Activated naive CD8-positive, alpha-beta T cell treated with anti-CD3 and anti-CD28 coated beads, Interleukin-2, amount 50 U/mL, for 24 hours (primary cell): ENCODE measurements at regions not wholly inside any gene's neighbourhood (a gene's known extent, or its start where the extent isn't known, plus 50 kb on each side); places are given as distances from the start of the nearest gene placed in this dataset.

ENCODE experiments used
- ATAC-seq: fragments of 150-1000 bp; cut with Tn5 transposase; one replicate; pipeline ENCODE4 v1.10.0; 2021
- DNase-seq: peaks from one replicate; pipeline ENCODE4 v3.0.0; 2021
- H3K27ac Mint-ChIP-seq: one replicate; pipeline ENCODE4 v1.8.0; 2021; ENCODE audit warnings: mild to moderate bottlenecking, mixed read lengths
- H3K27me3 Mint-ChIP-seq: one replicate; pipeline ENCODE4 v1.8.0; 2021; ENCODE audit warnings: mixed read lengths
- H3K36me3 Mint-ChIP-seq: one replicate; pipeline ENCODE4 v1.8.0; 2021; ENCODE audit warnings: low read depth, mixed read lengths
- H3K4me1 Mint-ChIP-seq: one replicate; pipeline ENCODE4 v1.8.0; 2021; ENCODE audit warnings: mixed read lengths
- H3K4me3 Mint-ChIP-seq: one replicate; pipeline ENCODE4 v1.8.0; 2021; ENCODE audit warnings: mild to moderate bottlenecking, moderate library complexity, mixed read lengths
- H3K9me3 Mint-ChIP-seq: one replicate; pipeline ENCODE4 v1.8.0; 2021; ENCODE audit warnings: mixed read lengths

GRCh38 chr15:97545799-97546198, 414.7 kb upstream of the ARRDC4 start:
- no peaks in the 10 kb centered on the region for H3K27me3 Mint-ChIP-seq
- H3K4me3 Mint-ChIP-seq: no peak overlapping the region
- peaks cover 37% of the 10 kb centered on the region for H3K9me3 Mint-ChIP-seq
- H3K27ac Mint-ChIP-seq: no peak overlapping the region
- H3K36me3 Mint-ChIP-seq: no peaks in the 10 kb centered on the region
- no peaks in the 10 kb centered on the region for H3K4me1 Mint-ChIP-seq
- DNase-seq (no peak), ATAC-seq (no peak)

- Mint-ChIP-seq H3K36me3 (no peaks in the 10 kb centered on the region), H3K27me3 (no peaks in the 10 kb centered on the region), H3K27ac (no peak overlapping the region), H3K4me1 (no peaks in the 10 kb centered on the region), H3K4me3 (no peak overlapping the region), H3K9me3 (peaks cover 39% of the 10 kb centered on the region)
- ATAC-seq (no peak), DNase-seq (no peak)
These were observed 413.1 kb upstream of the ARRDC4 start for GRCh38 chr15:97547381-97547780.

DNA sequence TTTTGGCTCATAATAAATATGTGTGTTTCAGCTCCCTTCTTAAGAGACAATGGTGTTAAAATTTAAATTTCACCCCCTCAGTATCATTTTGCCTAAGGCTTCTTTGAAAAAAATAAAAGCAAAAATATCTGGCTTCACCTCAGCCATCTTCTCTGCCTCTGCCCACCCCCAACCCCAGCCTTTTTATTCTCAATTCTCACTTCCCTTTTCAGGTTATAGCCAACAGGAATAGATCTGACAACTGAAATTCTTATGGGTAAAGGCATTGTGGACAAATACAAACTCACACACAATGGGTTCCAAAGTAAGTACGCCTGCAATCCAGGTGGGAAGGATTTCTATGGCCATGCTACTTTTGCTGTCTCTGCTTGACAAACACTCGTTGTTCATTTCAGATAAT, 399.0 kb upstream of the ARRDC4 start:
- no peaks in the 10 kb centered on the region for H3K4me1 Mint-ChIP-seq
- H3K36me3 Mint-ChIP-seq: no peaks in the 10 kb centered on the region
- no peaks in the 10 kb centered on the region for H3K27me3 Mint-ChIP-seq

GRCh38 chr15:97563516-97563915, 397.0 kb upstream of the ARRDC4 start:
- Mint-ChIP-seq H3K4me1 (no peaks in the 10 kb centered on the region), H3K27me3 (no peaks in the 10 kb centered on the region), H3K9me3 (peaks cover 10% of the 10 kb centered on the region), H3K36me3 (no peaks in the 10 kb centered on the region), H3K27ac (no peak overlapping the region), H3K4me3 (no peak overlapping the region)
- ATAC-seq: no peak
- DNase-seq: no peak

More for the DNA sequence above, 399.0 kb upstream of the ARRDC4 start:
- Mint-ChIP-seq H3K9me3 (peaks cover 12% of the 10 kb centered on the region), H3K27ac (no peak overlapping the region), H3K4me3 (no peak overlapping the region)
- no peak for ATAC-seq
- no peak for DNase-seq

GRCh38 chr15:97566961-97567360, 393.5 kb upstream of the ARRDC4 start:
- peaks cover 3% of the 10 kb centered on the region for H3K9me3 Mint-ChIP-seq

GRCh38 chr15:97567411-97567810, 393.1 kb upstream of the ARRDC4 start:
- Mint-ChIP-seq H3K9me3 (peaks cover 3% of the 10 kb centered on the region), H3K4me1 (no peaks in the 10 kb centered on the region), H3K27me3 (no peaks in the 10 kb centered on the region), H3K4me3 (no peak overlapping the region), H3K27ac (no peak overlapping the region), H3K36me3 (no peaks in the 10 kb centered on the region)
- ATAC-seq (no peak), DNase-seq (no peak)

More at GRCh38 chr15:97566961-97567360, 393.5 kb upstream of the ARRDC4 start:
- no peak overlapping the region for H3K27ac Mint-ChIP-seq
- ATAC-seq: no peak
- no peaks in the 10 kb centered on the region for H3K27me3 Mint-ChIP-seq
- no peak for DNase-seq
- no peak overlapping the region for H3K4me3 Mint-ChIP-seq
- H3K36me3 Mint-ChIP-seq: no peaks in the 10 kb centered on the region
- H3K4me1 Mint-ChIP-seq: no peaks in the 10 kb centered on the region

DNA sequence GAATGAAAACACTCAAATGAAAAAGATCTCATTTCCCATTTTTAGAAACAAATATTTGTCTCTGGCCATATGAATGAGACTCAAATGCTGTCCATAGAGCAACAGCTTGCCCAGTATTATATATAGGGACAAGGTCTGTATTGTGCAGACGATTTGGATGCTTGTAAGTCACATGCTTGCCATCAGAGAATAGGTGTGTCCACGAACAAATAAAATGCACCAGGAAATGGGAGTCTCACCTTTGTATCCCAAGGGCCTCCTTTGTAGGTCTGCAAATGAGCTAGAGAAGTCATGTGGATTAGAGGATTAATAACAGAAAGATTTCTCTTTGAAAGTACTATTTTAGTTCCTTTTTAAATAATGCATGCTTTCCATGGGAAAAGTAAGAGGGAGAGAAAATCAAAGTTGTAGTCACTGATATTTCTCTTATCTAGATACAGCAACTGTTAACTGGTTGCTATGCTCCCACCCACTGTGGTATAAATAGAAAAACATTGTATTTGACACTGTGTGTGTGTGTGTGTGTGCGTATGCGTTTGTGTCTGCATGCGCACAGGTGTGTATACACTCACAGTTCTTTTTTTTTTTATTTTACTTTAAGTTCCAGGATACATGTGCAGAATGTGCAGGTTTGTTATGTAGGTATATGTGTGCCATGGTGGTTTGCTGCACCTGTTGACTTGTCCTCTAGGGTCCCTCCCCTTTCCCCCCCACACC, 383.4 kb upstream of the ARRDC4 start:
- H3K27ac Mint-ChIP-seq: no peak overlapping the region

GRCh38 chr15:97585408-97585807, 375.1 kb upstream of the ARRDC4 start:
- no peak for DNase-seq
- Mint-ChIP-seq H3K4me1 (no peaks in the 10 kb centered on the region), H3K4me3 (no peak overlapping the region), H3K27ac (no peak overlapping the region), H3K9me3 (peaks cover 24% of the 10 kb centered on the region), H3K27me3 (peaks cover 3% of the 10 kb centered on the region), H3K36me3 (no peaks in the 10 kb centered on the region)
- no peak for ATAC-seq

More for the DNA sequence above, 383.4 kb upstream of the ARRDC4 start:
- Mint-ChIP-seq H3K4me3 (no peak overlapping the region), H3K27me3 (no peaks in the 10 kb centered on the region), H3K36me3 (no peaks in the 10 kb centered on the region), H3K4me1 (no peaks in the 10 kb centered on the region), H3K9me3 (peaks cover 17% of the 10 kb centered on the region)
- DNase-seq (no peak), ATAC-seq (no peak)

GRCh38 chr15:97592778-97593177, 367.7 kb upstream of the ARRDC4 start:
- DNase-seq (no peak), ATAC-seq (no peak)
- no peaks in the 10 kb centered on the region for H3K27me3 Mint-ChIP-seq
- no peak overlapping the region for H3K27ac Mint-ChIP-seq
- H3K36me3 Mint-ChIP-seq: no peaks in the 10 kb centered on the region
- H3K4me3 Mint-ChIP-seq: no peak overlapping the region
- H3K9me3 Mint-ChIP-seq: peaks cover 2% of the 10 kb centered on the region
- H3K4me1 Mint-ChIP-seq: no peaks in the 10 kb centered on the region

DNA sequence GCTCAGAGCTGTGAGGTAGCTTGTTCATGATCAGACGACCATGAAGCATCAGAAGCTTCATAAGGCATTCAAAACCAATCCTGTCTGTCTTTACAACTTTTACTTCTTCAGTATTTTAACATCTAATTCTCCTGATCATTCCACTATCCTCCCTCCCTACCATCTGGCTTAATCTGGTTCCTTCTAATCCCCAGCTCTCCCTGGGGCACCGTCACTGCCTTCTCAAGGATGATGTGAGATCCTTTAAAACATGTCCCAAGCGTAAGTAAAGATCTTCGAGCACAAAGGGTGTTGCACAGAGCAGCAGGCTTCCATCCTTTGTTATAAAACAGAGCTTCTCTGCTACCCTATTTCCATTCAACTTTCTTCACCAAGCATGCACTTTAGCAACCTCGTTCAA, 362.7 kb upstream of the ARRDC4 start:
- DNase-seq (no peak), ATAC-seq (no peak)
- H3K9me3 Mint-ChIP-seq: peaks cover 17% of the 10 kb centered on the region
- H3K36me3 Mint-ChIP-seq: no peaks in the 10 kb centered on the region
- no peak overlapping the region for H3K4me3 Mint-ChIP-seq
- no peak overlapping the region for H3K27ac Mint-ChIP-seq
- no peaks in the 10 kb centered on the region for H3K4me1 Mint-ChIP-seq
- H3K27me3 Mint-ChIP-seq: no peaks in the 10 kb centered on the region

GRCh38 chr15:97598353-97598798, 362.1 kb upstream of the ARRDC4 start:
- Mint-ChIP-seq H3K27ac (no peak overlapping the region), H3K36me3 (no peaks in the 10 kb centered on the region), H3K27me3 (no peaks in the 10 kb centered on the region), H3K9me3 (peaks cover 17% of the 10 kb centered on the region), H3K4me3 (no peak overlapping the region), H3K4me1 (no peaks in the 10 kb centered on the region)
- DNase-seq (no peak), ATAC-seq (no peak)

GRCh38 chr15:97600190-97600589, 360.3 kb upstream of the ARRDC4 start:
- H3K4me3 Mint-ChIP-seq: no peak overlapping the region
- H3K9me3 Mint-ChIP-seq: peaks cover 17% of the 10 kb centered on the region
- DNase-seq (no peak), ATAC-seq (no peak)
- H3K27me3 Mint-ChIP-seq: no peaks in the 10 kb centered on the region
- no peak overlapping the region for H3K27ac Mint-ChIP-seq
- no peaks in the 10 kb centered on the region for H3K4me1 Mint-ChIP-seq
- no peaks in the 10 kb centered on the region for H3K36me3 Mint-ChIP-seq

- no peak for ATAC-seq
- Mint-ChIP-seq H3K27me3 (no peaks in the 10 kb centered on the region), H3K27ac (no peak overlapping the region), H3K36me3 (no peaks in the 10 kb centered on the region), H3K4me3 (no peak overlapping the region), H3K9me3 (peaks cover 10% of the 10 kb centered on the region), H3K4me1 (no peaks in the 10 kb centered on the region)
- no peak for DNase-seq
These were observed 355.8 kb upstream of the ARRDC4 start for GRCh38 chr15:97604677-97605076.

DNA sequence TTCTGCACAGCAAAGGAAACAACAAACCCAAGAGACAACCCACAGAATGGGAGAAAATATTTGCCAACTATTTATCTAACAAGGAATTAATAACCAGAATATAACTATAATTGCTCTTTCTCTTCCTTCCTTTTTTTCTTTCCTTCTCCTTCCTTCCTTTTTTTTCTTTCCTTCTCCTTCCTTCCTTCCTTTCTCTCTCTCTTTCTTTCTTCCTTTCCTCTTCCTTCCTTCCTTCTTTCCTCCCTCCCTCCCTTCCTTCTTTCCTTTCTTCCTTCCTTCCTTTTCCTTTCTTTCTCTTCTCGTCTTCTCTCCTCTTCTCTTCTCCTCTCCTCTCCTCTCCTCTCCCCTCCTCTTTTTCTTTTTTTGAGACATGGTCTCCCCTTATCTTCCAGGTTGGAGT, 345.4 kb upstream of the ARRDC4 start:
- H3K27me3 Mint-ChIP-seq: no peaks in the 10 kb centered on the region
- H3K27ac Mint-ChIP-seq: no peak overlapping the region
- ATAC-seq (no peak), DNase-seq (no peak)
- H3K36me3 Mint-ChIP-seq: no peaks in the 10 kb centered on the region
- H3K4me1 Mint-ChIP-seq: no peaks in the 10 kb centered on the region
- H3K9me3 Mint-ChIP-seq: peaks cover 31% of the 10 kb centered on the region
- no peak overlapping the region for H3K4me3 Mint-ChIP-seq

GRCh38 chr15:97623091-97623661, 337.3 kb upstream of the ARRDC4 start:
- H3K4me1 Mint-ChIP-seq: no peaks in the 10 kb centered on the region
- no peaks in the 10 kb centered on the region for H3K36me3 Mint-ChIP-seq
- no peak for ATAC-seq
- H3K9me3 Mint-ChIP-seq: peaks cover 13% of the 10 kb centered on the region
- H3K4me3 Mint-ChIP-seq: no peak overlapping the region
- no peak overlapping the region for H3K27ac Mint-ChIP-seq
- no peak for DNase-seq
- H3K27me3 Mint-ChIP-seq: no peaks in the 10 kb centered on the region
